BJ (cell line): ENCODE measurements at regions not wholly inside any gene's neighbourhood (a gene's known extent, or its start where the extent isn't known, plus 50 kb on each side); places are given as distances from the start of the nearest gene placed in this dataset.

ENCODE experiments used
- CTCF ChIA-PET: fragments of 350-600 bp; formaldehyde crosslinking; extraction: SDS; loops from one replicate; lab custom pipeline; 2021; ENCODE audit warnings: antibody characterized with exemption, inconsistent platforms; lab: Yijun Ruan, JAX
- POLR2A ChIA-PET: fragments of 300-600 bp; sonication (Branson Sonifier 250); formaldehyde crosslinking; extraction: SDS; loops from one replicate; lab custom pipeline; 2021; ENCODE audit warnings: antibody characterized with exemption; lab: Charles Lee
- DNase-seq: peaks from one replicate; pipeline ENCODE4 v3.0.0-alpha.2; 2011; ENCODE audit warnings: low read depth
- H3K27me3 ChIP-seq: 2 replicates; pipeline ENCODE4 v1.6.0; 2011; ENCODE audit warnings: low read length; ENCODE audit not compliant: control insufficient read depth, insufficient read depth
- H3K36me3 ChIP-seq: 2 replicates; pipeline ENCODE4 v1.5.1; 2011; ENCODE audit warnings: low read length; ENCODE audit not compliant: control insufficient read depth, insufficient read depth
- H3K4me3 ChIP-seq: 2 replicates; pipeline ENCODE4 v1.5.1; 2011; ENCODE audit warnings: low read depth, mild to moderate bottlenecking, control low read depth, low read length
- TF ChIP-seq, protein P1 (sequence below): IDR thresholded peaks from 2 replicates; pipeline ENCODE4 v1.5.1; 2011; ENCODE audit warnings: low read depth, mild to moderate bottlenecking, control low read depth, inconsistent platforms, low read length, moderate library complexity; ENCODE audit not compliant: insufficient read depth

- H3K4me3 ChIP-seq, result no peak overlapping the region
- no peak for DNase-seq
- ChIA-PET POLR2A (no interaction called here), CTCF (interaction anchor here (0.6 kb wide), 1 partner anchor 197 kb away, joined by 5 read pairs; no protein-coding TSS in a partner anchor)
- H3K36me3 ChIP-seq, result no peaks in the 10 kb centered on the region
- H3K27me3 ChIP-seq, result no peaks in the 10 kb centered on the region
- TF ChIP-seq, protein P1, sequence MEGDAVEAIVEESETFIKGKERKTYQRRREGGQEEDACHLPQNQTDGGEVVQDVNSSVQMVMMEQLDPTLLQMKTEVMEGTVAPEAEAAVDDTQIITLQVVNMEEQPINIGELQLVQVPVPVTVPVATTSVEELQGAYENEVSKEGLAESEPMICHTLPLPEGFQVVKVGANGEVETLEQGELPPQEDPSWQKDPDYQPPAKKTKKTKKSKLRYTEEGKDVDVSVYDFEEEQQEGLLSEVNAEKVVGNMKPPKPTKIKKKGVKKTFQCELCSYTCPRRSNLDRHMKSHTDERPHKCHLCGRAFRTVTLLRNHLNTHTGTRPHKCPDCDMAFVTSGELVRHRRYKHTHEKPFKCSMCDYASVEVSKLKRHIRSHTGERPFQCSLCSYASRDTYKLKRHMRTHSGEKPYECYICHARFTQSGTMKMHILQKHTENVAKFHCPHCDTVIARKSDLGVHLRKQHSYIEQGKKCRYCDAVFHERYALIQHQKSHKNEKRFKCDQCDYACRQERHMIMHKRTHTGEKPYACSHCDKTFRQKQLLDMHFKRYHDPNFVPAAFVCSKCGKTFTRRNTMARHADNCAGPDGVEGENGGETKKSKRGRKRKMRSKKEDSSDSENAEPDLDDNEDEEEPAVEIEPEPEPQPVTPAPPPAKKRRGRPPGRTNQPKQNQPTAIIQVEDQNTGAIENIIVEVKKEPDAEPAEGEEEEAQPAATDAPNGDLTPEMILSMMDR, result no peak
Observed at GRCh38 chr4:27142841-27143240, 282.2 kb downstream of the STIM2 start.

- POLR2A ChIA-PET, result no interaction called here
- DNase-seq, result no peak
- TF ChIP-seq, protein P1, result no peak
- H3K27me3 ChIP-seq, result no peaks in the 10 kb centered on the region
- no peak overlapping the region for H3K4me3 ChIP-seq
- no peaks in the 10 kb centered on the region for H3K36me3 ChIP-seq
- CTCF ChIA-PET, result no interaction called here
Observed at GRCh38 chr4:27145597-27145996, 285.0 kb downstream of the STIM2 start.

DNA sequence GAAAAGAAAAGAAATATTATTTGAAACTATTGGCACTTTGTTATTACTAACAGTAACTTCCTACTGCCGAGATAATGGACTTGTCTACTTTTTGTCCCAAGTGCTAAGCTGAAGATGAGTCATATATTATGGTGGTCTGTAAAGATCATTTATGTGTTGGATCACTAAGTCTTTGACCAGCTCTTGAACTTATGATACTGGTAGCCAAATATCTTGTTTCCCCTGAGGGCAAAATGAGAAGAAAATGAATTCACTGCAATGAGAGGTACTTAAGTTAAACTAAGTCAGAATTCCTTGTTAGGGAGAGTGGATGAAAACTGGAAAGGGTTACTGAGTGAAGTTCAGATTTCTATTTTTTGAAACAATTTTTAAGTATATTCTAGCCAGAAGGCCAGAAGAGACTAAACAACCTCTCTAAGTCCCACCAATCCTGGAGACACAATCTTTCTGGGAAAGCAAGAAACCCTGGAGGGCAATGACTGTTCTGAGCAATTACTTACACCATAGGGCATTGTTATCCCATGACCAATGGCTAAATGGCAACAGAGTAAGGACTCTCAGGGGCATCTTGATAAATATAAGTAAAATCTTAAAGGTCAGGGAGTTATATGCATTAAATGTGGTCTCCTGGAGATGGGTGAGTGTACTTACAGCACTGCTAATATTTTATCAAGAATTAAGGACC, 287.7 kb downstream of the STIM2 start:
- POLR2A ChIA-PET, result no interaction called here
- TF ChIP-seq, protein P1, result no peak
- CTCF ChIA-PET, result no interaction called here
- Histone ChIP-seq H3K36me3 (no peaks in the 10 kb centered on the region), H3K27me3 (no peaks in the 10 kb centered on the region), H3K4me3 (no peak overlapping the region)
- no peak for DNase-seq

DNA sequence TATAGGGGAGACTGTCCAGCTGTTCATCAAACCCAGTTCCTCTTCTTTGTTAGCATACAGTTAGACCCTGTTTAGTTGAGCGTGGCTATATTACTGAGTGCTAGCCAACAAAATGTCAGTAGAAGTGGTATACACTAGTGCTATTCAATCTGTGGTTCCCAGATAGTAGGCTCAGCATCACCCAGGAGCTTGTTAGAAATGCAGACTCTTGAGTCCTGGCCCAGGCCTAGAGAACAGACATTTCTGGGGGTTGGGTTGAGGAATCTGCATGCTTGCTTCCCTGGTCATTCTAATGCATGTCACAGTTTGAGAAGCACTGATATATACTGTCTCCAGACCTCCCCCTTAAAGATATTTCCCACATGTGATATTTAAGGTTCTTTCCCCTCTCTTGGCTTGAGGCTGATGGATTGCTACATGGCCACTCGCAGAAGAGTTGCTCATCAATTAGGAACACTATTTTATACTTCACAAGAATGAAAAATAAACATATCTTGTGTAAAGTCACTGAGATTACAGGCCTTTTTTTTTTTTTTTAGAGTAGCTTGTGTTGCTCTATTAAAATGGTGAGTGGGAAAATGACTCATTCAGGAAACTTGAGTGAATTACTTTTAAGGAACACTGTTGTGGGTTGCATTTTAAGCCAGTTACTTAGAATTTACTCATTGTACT, 289.0 kb downstream of the STIM2 start:
- POLR2A ChIA-PET, result interaction anchor here (0.6 to 0.7 kb wide), 4 partner anchors 27 to 339 kb away, joined by 3 to 9 read pairs (median 6); no protein-coding TSS in a partner anchor
- Histone ChIP-seq H3K4me3 (no peak overlapping the region), H3K36me3 (no peaks in the 10 kb centered on the region), H3K27me3 (no peaks in the 10 kb centered on the region)
- CTCF ChIA-PET, result no interaction called here
- DNase-seq, result peak; percentile 27
- TF ChIP-seq, protein P1, result no peak

DNA sequence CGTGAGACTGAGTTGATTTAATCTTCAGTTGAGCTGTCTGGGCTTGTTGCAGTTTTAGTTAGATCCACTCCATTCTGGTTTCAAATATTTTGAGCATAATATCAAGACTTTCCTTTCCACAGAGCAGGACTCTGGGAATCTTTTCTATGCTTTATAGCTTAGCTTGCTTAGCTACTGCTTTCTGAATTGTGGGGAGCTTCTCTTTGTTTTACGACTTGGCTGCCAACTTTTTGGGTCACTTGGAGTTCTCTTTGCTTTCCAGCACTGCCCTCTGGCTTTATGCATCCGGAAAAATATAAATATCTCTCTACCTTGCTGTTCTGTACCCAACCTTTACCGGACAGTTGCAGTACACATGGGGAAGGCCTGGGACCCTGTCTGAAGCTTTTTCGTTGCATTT, 292.1 kb downstream of the STIM2 start:
- Histone ChIP-seq H3K4me3 (no peak overlapping the region), H3K36me3 (no peaks in the 10 kb centered on the region), H3K27me3 (no peaks in the 10 kb centered on the region)
- DNase-seq, result no peak
- ChIA-PET CTCF (no interaction called here), POLR2A (no interaction called here)
- TF ChIP-seq, protein P1, result no peak
